GM19240 (cell line): ENCODE measurements at regions not wholly inside any gene's neighbourhood (a gene's known extent, or its start where the extent isn't known, plus 50 kb on each side); places are given as distances from the start of the nearest gene placed in this dataset.
"Not testable (repeated sequence)": the region's sequence is repeated elsewhere in the genome, so short reads cannot be mapped to it uniquely, and the experiment has no call there.

Source experiments
- DNase-seq: peaks from one replicate; pipeline ENCODE4 v3.0.0; 2011; ENCODE audit warnings: low spot score; ENCODE audit not compliant: insufficient read length

GRCh38 chr21:23009360-23009759 lies 2011.2 kb downstream of the NCAM2 start:
- no peak for DNase-seq

- no peak for DNase-seq
Measured at GRCh38 chr21:23014021-23014420, 2015.8 kb downstream of the NCAM2 start.

GRCh38 chr21:23016617-23017016 lies 2018.4 kb downstream of the NCAM2 start:
- no peak for DNase-seq

GRCh38 chr21:23017989-23018388 lies 2019.8 kb downstream of the NCAM2 start:
- DNase-seq, result no peak

- DNase-seq, result no peak
Measured at GRCh38 chr21:23020969-23021368, 2022.8 kb downstream of the NCAM2 start.

GRCh38 chr21:23021481-23021880 lies 2023.3 kb downstream of the NCAM2 start:
- DNase-seq, result no peak

GRCh38 chr21:23026878-23027277 lies 2028.7 kb downstream of the NCAM2 start:
- no peak for DNase-seq

- no peak for DNase-seq
Measured at GRCh38 chr21:23039846-23040245, 2041.6 kb downstream of the NCAM2 start.

GRCh38 chr21:23045955-23046354 lies 2047.7 kb downstream of the NCAM2 start:
- DNase-seq, result no peak

- no peak for DNase-seq
Measured at GRCh38 chr21:23067672-23068071, 2069.5 kb downstream of the NCAM2 start.

GRCh38 chr21:23083242-23083641 lies 2085.0 kb downstream of the NCAM2 start:
- DNase-seq, result no peak

- DNase-seq, result no peak
Measured at GRCh38 chr21:23093259-23093658, 2095.1 kb downstream of the NCAM2 start.

- DNase-seq, result no peak
Measured at GRCh38 chr21:23099185-23099584, 2101.0 kb downstream of the NCAM2 start.

GRCh38 chr21:23101111-23101510 lies 2102.9 kb downstream of the NCAM2 start:
- DNase-seq, result no peak

GRCh38 chr21:23108533-23108932 lies 2110.3 kb downstream of the NCAM2 start:
- no peak for DNase-seq

GRCh38 chr21:23111070-23111600 lies 2112.9 kb downstream of the NCAM2 start:
- DNase-seq, result no peak

GRCh38 chr21:23119491-23119890 lies 2121.3 kb downstream of the NCAM2 start:
- DNase-seq, result no peak

GRCh38 chr21:23127973-23128372 lies 2129.8 kb downstream of the NCAM2 start:
- no peak for DNase-seq

- no peak for DNase-seq
Measured at GRCh38 chr21:23130308-23130707, 2132.1 kb downstream of the NCAM2 start.

- no peak for DNase-seq
Measured at GRCh38 chr21:23131177-23131576, 2133.0 kb downstream of the NCAM2 start.

GRCh38 chr21:23138797-23139196 lies 2140.6 kb downstream of the NCAM2 start:
- no peak for DNase-seq

- no peak for DNase-seq
Measured at GRCh38 chr21:23152130-23152529, 2153.9 kb downstream of the NCAM2 start.

GRCh38 chr21:23153842-23154241 lies 2155.6 kb downstream of the NCAM2 start:
- DNase-seq, result not testable (repeated sequence)

- no peak for DNase-seq
Measured at GRCh38 chr21:23155281-23155680, 2157.1 kb downstream of the NCAM2 start.
